Keratinocyte (primary cell): ENCODE measurements at regions not wholly inside any gene's neighbourhood (a gene's known extent, or its start where the extent isn't known, plus 50 kb on each side); places are given as distances from the start of the nearest gene placed in this dataset.

Source experiments
- EZH2 ChIP-seq: IDR thresholded peaks from one replicate; pipeline ENCODE4 v1.6.1; 2012; ENCODE audit warnings: inconsistent platforms, mild to moderate bottlenecking, low read length, moderate library complexity
- TF ChIP-seq, protein P1 (sequence below), 3 experiments: IDR thresholded peaks in 1 of 3; conservative IDR thresholded peaks in 1 of 3; optimal IDR thresholded peaks in 1 of 3; 2 replicates in 2 of 3; 3 replicates in 1 of 3; pipeline versions ENCODE3 to v1.5.1; 2011; ENCODE audit warnings: low read length in 3 of 3, mild to moderate bottlenecking in 3 of 3, moderate library complexity in 2 of 3, control low read depth in 1 of 3, inconsistent platforms in 1 of 3; ENCODE audit not compliant: insufficient read depth in 2 of 3; ENCODE audit errors: extremely low read depth in 1 of 3

- TF ChIP-seq EZH2 = no peak
- TF ChIP-seq, protein P1, sequence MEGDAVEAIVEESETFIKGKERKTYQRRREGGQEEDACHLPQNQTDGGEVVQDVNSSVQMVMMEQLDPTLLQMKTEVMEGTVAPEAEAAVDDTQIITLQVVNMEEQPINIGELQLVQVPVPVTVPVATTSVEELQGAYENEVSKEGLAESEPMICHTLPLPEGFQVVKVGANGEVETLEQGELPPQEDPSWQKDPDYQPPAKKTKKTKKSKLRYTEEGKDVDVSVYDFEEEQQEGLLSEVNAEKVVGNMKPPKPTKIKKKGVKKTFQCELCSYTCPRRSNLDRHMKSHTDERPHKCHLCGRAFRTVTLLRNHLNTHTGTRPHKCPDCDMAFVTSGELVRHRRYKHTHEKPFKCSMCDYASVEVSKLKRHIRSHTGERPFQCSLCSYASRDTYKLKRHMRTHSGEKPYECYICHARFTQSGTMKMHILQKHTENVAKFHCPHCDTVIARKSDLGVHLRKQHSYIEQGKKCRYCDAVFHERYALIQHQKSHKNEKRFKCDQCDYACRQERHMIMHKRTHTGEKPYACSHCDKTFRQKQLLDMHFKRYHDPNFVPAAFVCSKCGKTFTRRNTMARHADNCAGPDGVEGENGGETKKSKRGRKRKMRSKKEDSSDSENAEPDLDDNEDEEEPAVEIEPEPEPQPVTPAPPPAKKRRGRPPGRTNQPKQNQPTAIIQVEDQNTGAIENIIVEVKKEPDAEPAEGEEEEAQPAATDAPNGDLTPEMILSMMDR (optimal IDR thresholded peaks at IDR 0.05 in 1 of 3, IDR thresholded peaks at IDR 0.05 in 1 of 3, conservative IDR thresholded peaks at IDR 0.05 in 1 of 3; ENCODE audit: extremely low read depth in 1 of 3, insufficient read depth in 2 of 3, low read length in 3 of 3) = no peak
Observed at GRCh38 chr18:11283479-11284161, 134.3 kb upstream of the PIEZO2 start.
